Putamen (tissue), 1 donor: ENCODE measurements at regions not wholly inside any gene's neighbourhood (a gene's known extent, or its start where the extent isn't known, plus 50 kb on each side); places are given as distances from the start of the nearest gene placed in this dataset.
"Not testable (repeated sequence)": the region's sequence is repeated elsewhere in the genome, so short reads cannot be mapped to it uniquely, and the experiment has no call there.

Source experiments
- DNase-seq: peaks from one replicate; pipeline ENCODE4 v3.0.0-alpha.2; 2016; ENCODE audit warnings: low spot score

DNA sequence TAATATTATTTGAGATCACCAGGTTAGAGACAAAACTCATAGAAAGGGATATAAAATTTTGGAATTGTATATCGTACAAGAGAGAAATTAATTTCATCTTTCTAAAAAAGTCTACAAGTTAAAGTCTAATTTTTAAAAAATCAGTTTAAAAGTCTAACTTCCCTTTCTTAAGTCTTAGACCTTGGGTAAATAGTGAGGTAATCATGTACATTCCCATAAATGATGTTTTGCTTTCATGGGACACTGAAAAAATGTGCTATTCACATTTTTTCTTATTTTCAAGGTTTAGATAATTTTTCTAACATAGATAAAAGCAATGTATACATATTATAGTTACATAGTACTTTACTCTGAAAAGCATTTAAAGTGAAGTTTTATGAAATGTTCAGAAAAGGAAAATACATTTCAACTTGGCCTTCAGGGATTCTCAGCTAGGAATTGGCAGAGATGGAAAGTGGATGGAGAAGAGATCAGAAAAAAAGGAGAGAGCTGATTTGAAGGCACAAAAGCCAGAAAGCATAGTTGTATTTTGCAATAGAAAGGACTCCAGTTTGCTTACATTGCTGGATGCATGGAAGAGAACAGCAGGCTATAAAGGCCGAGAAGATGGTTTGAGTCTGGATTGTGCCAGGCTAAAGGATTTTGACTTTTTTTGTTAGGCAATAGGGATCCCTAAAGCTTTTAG, 194.0 kb downstream of the CASP12 start:
- DNase-seq: no peak

DNA sequence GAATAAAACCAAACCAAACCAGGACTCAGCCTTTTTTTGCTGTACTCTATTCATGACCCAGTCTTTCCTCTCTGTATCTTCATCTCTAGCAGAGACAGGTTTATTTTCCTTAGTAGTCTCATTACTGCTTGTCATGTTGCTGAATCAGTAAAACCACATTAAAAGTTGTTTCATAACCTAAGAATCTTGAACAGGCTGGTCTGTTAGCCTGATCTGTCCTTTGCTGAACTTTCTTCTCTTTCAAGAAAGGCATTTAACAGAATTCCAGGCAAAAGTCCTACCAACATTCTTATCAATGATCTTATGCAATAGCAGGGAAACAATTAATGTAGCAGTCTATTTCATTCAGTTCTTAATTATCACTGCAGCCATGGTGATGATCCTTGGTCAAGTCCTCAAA, 197.7 kb downstream of the CASP12 start:
- DNase-seq: no peak

DNA sequence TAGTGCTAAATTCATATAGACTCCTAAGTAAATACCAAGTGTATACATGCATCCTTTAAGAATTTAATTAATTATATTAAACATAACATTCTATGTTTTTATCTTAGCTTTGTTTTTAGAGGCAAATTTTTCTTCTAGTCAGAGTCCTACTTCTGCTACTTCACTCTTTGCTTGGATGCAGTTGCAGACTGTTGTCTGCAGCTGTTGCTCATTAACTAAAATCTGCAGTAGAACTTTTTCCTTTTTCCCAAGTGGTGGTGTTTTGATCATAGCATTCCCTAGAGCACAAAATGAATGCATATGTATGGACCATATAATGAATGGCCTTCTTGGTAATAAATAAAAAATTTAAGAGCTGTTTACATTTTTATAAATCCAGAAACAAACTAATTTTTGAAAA, 198.3 kb downstream of the CASP12 start:
- DNase-seq: no peak

DNA sequence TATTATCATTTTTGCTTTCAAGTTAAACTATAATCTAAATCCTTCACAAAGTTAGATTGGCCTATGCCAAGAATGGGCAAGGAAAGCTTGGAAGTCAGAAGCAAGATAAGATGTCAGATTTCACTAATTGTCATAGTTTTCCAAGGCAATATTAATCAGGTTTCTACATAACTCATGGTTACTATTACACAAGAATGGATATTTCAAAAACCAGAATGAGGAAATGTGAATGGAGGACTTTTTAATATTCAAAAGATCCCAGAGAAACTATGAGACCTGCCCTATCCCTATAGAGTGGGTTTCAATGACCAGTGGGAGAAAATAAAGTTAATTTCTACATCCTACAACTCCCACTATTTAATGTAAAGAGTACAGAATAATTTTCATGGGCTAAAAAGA, 203.2 kb downstream of the CASP12 start:
- no peak for DNase-seq

DNA sequence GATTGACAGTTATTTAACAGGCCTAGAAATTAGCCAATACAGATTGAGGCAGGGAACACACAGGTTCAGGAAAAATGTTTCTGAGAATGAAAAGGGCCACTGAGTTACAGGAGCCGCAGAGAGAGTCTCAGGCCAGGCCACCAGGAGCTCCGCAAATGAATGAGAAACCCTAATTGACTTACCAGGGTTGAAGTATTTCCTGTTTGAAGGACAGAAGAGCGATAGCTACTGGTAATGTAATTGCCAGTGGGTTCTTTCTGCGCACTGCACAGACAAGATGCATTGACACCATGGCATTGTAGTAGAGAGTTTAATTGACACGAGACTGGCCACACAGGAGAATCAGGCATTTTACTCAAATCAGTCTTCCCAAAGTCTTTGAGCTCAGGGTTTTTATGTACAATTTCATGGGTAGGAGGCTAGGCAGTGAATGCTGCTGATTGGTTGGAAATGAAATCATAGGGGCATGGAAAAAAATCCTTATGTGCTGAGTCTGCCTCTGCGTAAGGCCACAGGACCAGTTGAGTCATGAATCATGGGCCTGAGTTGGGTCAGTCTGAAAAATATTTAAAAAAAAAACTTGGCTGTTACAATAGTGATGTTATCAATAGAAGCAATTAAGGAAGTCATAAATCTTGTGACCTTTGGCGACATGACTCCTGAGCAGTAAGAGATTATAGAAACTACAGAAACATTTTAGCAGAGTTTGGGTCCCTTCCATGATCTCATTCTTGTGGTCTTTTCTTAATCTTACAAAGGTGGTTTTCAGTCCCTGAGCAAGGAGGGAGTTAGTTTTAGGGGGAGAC, 203.8 kb downstream of the CASP12 start:
- DNase-seq: no peak

DNA sequence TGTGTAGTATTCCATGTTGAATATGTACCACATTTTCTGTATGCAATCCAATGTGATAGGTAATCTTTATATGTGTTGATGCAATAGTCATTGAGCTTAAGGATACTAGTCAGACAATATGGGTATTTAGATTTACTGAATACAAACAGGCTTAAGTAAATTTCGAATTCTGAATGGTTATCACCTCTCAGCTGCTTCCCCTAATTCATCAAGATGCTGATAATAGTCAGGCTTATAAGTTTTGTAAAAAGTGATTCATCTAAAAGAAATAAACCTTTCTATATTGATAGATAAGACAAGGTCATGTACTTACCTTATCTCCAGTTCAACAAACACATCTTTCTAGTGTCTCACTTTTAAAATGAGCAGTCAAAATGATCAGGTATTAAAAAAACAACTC, 205.5 kb downstream of the CASP12 start:
- DNase-seq: no peak

DNA sequence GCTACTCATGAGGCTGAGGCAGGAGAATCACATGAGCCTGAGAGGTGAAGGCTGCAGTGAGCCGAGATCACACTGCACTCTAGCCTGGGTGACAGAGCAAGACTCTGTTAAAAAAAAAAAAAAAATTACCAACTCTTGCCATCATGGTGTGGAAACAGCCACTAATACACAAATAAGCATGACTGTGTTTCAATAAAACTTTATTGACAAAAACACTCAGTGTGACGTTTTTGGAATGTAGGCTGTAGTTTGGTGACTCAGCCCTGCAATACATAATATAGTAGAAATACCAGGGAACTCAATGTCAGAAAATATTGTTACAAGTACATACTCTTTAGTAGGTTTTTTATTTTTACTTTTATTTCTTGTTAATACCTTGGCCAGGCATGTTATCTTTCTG, 207.1 kb downstream of the CASP12 start:
- DNase-seq: no peak

DNA sequence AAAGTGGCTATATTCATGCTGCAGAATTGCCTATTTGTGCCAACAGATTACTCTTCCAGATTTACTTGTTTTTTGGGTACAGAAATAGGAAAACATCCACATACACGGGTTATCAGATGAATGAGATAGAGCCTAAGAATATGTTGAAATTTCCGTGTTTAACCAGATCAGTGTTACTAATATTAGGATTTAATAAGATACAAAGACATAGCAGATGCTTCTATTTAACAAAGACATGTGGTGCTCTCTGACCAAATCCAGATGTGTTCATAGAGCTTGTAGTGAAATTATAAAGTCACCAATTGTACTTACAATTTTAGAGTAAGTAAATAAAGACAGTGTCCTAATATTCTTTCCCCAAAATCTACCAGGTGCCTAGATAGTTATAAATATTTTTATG, 208.0 kb downstream of the CASP12 start:
- DNase-seq: no peak

DNA sequence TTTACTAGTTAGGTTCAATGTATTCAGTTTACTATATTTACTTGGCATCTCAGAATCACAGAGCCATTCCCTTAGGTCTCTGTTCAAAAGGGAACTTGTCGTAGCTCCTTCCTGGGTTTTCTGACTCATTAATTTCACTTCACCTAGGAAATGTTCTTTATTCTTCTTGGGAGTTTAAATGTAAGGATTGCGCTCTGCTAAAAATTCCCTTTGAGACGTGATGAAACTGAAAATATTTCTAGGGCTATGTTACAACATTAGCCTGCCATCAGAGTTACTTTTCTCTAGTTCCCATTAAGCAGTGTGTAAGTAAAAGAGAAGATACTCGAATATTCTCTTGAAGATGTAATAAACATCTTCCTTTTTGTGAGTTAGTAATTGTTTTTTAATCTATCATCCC, 209.5 kb downstream of the CASP12 start:
- DNase-seq: no peak

DNA sequence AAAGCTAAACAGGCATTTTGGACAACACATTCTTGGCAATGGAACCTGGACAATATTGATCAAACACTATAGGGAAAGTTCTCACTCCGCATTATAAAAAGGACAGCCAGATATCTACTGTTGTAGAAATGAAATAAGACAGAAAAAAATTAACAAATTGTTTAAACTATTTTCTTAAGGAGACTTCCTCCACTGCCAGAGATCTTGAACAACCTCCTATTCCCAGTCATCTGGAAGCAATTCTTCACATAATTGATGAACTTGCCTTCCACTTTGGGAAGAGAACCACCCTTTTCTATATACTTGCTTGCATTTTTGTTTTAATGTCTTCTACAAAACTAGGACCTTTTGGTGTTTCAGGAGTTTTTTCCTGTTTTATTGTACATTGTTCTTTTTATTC, 216.1 kb downstream of the CASP12 start:
- DNase-seq: no peak

DNA sequence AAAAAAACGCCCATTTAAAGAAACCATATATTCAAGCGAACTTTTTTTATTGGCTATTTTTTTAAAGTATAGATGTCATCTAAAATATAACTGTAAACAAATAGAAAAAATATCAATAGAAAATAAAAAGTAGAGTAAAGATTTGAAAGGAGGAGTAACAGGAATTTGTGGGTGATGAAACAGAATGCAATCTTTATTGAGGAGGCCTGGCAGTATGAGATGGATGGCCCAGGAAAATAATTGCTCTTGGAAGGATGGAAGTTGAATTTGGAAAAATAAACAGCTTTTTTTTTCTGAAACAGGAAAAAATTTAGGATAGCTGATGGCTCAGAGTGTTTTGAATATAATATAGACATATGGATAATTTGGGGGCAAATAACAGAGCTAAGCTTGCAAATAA, 219.0 kb downstream of the CASP12 start:
- DNase-seq: no peak

DNA sequence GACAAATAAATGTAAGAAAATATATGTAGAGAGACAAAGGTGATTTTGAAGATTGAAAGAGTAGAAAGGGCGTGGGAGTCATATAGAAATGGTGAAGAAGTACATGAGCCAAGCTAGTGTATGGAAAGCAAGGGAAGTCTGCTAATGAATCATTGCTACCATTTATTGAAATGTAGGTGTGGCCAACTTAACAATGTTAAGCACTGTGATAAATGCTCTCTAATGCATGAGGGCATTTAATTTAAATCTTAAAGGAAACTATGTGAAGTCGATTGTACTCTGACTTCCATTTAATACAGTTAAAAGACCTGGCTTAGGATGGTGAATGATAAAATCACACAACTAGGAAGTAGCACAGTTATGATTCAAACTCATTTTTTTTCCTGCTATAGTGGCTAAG, 219.9 kb downstream of the CASP12 start:
- DNase-seq: no peak

DNA sequence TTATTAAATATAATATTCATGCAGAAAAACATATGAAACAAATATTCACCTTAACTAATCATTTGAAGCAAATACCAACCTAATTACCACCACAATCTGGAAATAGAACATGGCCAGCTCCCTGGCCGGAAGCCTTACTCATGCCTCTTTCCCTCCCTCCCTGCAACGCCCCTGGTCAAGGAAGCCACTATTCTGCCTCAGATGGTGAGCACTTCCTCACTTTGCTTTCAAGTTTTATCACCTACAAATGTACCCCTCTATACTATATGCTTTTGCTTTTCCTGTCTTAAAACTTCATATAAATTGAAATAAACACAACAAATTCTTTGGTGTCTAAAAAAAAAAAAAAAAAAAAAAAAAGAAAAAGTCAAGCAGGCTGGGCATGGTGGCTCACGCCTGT, 221.2 kb downstream of the CASP12 start:
- DNase-seq: not testable (repeated sequence)

DNA sequence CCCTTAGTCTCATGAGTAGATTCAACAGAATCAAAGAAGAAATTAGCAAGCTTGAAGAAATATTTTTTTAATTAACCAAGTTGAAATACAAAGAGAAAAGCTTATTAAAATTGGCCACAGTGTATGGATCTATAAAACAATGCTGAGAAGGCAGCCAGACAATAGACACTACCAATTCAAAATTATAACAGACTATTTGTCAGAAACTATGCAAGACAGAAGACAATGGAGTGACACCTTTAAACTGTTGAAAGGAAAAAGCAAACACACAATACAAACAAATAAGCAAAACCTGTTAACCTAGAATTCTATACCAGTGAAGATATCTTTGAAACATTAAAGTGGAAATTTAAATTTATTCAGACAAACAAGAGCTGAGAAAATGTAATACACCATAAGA, 225.4 kb downstream of the CASP12 start:
- DNase-seq: no peak

DNA sequence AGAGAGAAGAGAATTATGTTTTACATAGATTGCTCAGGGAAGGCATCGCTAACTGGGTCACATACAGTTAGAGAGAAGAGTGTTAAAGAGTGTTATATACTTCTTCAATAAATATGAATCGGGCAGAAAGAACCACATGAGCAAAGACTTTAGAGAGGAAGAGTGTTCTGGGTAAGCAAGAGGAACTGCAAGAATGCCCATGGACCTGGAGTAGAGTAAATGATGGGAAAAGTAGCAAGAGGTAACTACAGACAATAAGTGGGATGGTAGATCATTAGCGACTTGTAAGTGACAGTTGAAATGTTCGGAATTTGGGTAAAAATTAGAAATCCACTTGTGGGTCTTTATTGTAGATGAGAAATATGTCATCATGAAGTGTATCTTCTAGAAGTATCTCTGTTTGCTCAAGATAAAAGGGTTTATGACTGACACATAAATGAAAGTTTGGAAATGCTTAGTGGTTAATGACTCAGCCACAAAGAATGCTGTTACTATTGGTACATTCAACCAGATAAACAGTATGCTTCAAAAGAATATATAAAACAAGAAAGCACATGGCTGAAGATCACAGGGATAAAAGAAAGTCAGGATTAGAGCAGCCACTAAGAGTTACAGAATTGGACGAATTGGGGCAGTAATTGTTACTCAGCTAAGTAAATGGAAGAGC, 229.3 kb downstream of the CASP12 start:
- no peak for DNase-seq

DNA sequence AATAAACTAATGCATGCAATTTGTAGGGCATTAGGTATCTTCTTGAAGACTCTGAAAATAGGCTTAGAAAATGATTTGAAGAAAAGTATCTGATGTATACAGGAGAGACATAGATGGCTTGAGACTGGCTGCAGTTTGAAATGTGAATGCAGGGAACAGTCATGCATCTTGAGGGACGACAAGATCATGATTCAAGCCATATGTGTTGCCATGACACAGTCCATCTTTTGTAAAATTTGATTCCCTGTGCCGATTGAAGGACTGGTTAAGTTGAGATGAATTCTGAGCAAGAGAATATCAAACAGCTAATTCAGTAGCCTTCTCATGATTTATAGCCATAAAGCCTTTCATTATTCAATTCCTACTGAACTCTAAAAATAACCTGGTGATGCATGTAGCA, 231.6 kb downstream of the CASP12 start:
- no peak for DNase-seq

DNA sequence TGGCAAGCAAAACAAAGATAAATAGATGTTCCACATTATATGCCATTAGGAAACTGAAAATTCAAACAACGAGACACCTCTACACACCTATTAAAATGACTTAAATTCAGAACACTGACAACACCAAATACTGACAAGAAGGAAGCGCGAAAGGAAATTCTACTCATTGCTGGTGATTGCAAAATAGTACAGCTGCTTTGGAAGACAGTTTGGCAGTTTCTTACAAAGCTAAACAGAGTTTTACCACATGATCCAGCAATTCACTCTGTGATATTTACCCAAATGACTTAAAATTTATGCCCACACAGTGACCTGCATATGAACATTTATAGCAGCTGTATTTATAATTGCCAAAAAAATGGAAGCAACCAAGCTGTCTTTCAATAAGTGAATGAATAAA, 232.6 kb downstream of the CASP12 start:
- DNase-seq: no peak

DNA sequence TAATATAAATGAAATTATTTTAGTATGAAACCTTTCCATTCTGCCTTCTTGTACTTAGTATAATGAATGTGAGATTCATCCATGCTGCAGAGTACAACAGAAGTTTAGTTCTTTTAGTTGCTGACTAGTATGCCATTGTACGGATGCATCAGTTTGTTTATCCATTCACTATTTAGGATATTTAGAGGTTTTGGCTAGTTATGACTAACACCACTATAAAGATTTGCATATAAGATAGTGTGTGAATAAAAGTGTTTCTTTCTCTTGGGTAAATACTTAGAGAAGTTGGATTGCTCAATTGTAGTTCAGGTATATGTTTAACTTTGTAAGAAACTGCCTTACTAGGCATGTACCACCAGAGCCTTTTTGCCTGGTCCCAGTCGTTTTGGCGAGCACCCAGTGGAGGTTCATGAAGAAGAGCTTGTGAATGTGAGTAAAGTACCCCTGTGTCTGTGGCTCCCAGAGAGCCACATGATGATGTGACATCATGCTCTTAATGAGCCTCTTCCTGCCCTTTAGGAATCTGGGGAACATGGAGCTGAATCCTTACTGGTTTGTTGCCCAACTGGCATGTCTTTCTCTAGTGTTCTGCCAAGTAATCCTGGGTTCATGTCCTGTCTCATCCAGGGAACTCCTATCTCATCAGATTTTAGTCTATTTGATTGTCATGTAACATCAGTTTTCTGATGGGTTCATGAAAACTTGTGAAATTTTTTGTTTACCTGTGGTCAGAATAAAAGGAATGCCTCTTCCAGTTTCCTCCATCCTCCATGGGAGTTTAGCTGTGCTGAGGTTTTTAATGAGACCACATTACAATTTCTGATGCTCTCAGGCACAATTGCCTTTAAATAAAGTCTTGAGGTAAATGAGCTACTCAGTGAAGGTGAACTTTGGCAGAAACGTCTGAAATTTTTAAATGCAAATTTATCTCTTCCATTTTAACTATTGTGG, 234.8 kb downstream of the CASP12 start:
- DNase-seq: no peak

DNA sequence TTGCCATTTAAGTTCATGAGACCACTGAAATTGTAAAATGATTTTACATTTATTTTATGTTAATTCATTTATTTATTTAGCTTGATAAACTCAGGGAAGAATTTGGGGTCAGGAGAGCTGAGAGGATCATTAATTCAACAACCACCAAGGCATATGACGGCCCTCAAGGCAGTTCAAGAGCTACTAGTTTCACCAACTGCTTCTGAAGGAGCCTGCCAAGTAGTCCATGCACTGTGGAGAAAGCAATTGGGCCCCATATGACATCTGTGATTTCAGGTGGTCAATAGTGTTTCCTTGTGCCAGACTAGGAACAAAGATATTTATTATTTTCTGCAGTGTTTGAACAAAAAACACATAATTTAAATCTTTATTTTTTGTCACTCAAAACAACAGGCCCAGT, 236.4 kb downstream of the CASP12 start:
- DNase-seq: no peak

DNA sequence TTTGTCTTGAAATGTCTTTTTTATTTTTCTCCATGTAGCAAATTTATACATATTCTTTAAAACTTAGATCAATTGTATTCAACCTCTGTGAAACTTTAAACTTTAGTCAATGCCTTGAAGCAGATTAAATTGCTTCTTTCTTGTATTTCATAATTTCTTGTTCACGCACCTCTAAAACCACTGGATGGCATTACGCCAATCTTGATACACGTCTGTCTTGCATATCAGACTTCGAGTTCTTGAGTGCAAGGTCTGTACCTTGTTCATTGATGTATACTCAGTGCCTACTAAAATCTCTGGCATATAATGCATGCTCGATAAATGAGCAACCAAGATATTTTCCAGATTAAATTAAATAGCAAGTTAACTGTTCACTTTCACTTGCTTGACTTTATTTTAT, 236.8 kb downstream of the CASP12 start:
- DNase-seq: no peak

DNA sequence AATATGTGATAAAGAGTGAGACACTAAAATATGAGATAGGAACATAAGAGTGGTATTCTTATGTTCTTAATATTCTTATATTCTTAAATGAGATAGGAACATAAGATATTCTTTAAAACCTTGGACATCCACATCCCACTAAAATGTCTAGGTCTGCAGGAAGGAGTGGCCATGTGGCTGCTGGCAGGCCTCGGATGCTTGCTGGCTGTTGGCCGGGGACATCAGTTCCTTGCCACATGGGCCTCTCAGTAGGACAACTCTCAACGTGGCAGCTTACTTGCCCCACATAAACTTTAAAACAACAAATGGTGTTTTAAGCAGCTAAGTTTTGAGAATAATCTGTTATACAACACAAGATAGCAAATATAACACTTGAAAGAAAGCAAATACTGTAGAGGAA, 240.1 kb downstream of the CASP12 start:
- DNase-seq: no peak

DNA sequence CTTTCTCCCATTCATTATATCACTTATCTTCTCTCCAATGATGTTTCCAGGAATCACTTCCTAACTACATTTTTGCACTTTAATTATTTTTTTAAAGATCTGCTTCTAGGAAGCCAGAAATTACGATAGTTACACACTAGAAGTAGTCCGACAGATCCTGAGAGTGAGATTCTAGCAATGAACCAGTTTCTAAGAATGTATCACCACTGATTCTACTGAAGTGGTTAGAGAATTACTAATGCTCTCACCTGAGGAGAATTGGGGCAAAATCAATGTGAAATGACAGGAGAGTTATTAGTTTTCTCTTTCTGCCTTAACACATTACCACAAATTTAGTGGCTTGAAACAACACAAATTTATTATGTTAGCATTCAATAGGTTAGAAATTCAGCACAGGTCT, 241.2 kb downstream of the CASP12 start:
- DNase-seq: no peak
